GM21423 (cell line): ENCODE measurements at regions not wholly inside any gene's neighbourhood (a gene's known extent, or its start where the extent isn't known, plus 50 kb on each side); places are given as distances from the start of the nearest gene placed in this dataset.

Experiments used
- ATAC-seq: cut with Tn5 transposase; IDR thresholded peaks from one replicate; pipeline ENCODE4 v1.9.1; 2021; ENCODE audit warnings: mild to moderate bottlenecking, moderate library complexity; ENCODE audit not compliant: unreplicated experiment

DNA sequence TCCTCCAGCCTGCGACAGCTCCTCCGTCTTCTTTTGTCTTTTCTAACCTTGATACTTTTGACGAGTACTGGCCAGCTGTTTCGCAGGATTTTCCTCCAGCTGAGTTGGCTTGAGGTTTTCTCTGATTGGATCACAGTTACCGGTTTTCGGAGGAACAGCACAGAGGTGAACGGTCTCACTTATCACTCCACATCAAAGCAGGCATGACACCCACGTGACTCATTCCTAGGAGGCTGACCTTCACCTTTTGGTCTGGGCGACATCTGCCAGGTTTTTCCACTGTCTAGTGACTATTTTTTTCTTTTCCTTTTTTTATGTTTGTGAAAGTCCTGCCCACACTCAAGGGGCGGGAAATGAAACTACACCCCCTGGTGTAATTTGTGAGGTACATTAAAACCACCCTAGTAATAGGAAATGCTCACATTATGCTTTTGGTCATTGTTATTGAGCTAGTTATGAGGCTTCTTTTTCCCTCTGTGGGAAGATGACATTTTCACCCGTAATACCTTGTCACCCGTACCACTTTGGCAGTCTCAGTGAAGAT lies 319.2 kb downstream of the GADD45G start:
- ATAC-seq: no peak

DNA sequence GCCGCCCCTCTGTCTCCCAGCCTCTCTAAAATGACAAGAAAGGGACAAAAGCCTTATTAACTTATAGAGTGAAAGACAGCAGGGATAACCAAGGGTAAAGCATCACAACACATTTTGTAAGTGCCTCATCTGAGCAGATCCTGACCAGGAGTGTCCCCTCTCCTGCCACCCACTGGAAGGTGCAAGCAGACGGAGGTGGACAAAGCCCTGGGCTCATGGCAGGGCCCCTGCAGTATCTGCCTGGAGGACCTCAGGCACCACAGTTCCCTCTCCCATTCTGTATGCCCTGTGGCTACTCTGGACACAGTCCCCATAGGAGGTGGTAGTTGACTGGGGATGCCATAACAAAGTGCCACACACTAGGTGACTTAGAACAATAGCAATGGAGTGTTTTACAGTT lies 319.8 kb downstream of the GADD45G start:
- no peak for ATAC-seq

DNA sequence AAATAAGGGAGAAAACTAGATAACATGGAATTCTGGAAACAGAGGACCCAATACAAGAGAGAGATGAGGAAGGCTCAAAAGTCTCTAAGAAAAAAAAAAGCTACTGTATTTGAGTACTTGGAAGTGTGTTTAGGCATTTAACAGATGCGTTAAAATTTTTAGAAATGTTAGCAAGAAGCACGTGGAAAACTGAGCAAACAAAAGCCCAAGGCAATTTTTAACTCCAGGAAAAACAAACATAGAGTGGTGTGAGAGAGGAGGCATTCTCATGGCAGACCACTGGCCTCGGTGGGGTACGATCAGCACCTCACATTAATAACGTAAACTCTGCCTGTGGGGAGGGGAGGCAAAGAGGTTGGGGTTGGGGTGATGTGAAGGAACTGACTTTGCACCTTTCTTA lies 321.4 kb downstream of the GADD45G start:
- no peak for ATAC-seq

DNA sequence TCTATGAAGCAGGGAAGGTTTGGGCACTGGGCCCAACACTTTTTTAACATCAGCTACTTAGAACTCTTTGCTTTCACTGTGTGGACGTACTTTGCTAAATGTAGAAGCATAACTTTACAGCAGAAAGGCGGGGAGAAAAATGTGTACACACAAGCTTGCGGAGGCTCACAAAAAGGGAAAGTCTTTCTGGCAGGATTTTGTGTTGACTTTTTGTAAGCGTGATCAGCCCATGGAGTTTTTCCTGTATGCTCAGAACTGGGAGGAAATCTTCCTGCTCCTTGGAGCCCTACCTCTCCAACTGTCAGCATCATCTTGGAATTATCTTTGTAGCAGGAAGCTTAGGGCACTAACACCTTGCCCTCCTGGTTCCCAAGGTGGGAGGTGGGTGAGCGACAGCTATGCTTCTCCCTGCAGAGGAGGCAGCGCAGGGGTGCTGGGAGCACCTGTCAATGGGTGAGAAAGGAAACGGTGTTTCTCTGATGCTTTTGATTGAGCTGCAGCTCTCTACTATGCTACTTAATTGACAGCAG lies 321.9 kb downstream of the GADD45G start:
- no peak for ATAC-seq

DNA sequence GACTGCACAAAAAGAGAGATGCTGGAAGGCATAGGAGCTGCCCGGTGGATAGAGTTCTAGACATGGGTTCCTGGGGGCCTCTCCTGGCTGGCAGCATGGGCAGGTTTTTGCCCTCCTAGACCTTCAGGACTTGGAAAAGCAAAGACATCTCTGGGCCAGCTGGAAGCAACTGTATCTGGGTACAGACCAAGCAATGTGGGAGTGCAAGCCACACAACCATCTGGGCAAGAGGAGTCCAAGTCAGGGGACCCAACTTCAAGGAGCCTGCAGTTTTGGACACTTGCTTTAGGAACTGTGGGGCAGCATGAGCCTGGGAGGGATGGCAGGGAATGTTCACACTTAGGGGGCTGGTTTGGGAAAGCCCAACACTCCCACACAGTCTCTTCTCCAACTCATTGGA lies 323.3 kb downstream of the GADD45G start:
- ATAC-seq: no peak

DNA sequence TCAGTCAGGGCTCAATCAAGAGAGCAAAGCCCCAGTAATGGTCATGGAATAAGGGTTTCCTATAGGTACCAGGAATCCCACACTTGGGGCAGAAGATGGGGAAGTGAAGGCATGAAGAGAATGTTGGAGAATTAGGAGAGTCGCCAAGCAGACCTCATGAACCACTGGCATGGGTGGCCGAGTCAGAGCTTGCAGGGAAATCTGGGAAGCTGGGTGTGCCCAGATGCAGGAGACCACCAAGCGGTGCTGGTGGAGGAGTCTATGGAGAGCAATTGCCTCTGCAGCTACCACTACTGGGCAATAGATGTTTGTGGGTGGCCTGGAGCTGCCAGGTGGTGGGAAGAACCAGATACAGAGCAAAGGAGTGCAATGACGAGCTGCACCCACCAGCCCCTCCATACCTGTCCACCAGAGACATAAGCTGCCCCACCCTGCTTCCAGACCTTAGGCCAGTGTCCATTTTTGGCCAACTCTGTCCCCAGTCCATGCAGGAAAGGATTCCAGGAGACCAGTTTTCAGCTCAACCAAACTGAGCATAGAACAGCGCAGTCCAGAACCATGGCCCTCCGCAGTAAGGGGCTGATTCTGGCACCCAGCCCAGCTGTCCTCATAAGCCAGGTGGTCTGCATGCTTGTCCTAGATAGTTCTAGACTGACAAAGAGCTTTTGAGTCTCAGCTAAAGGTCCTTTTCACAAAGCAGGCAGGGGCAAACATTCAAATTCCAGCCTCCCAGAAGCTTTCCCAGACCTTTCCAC lies 323.9 kb downstream of the GADD45G start:
- ATAC-seq: no peak

DNA sequence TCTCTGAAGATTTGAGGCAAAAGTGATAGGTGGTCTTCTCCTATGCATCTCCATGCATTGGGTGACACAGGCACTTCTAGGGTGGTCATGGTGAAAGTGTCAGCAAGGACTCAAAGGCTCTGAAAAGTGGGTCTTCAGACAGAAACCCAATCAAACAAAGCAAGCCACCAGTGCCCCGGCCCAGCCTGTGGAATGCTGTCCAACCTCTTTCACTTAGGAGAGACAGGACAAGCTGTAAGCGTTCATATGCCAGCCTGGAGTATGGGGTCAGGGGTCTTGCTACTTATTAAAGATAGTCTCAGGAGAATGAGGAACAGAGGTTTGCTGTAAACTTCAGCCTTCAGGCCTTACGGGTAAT lies 324.5 kb downstream of the GADD45G start:
- no peak for ATAC-seq

DNA sequence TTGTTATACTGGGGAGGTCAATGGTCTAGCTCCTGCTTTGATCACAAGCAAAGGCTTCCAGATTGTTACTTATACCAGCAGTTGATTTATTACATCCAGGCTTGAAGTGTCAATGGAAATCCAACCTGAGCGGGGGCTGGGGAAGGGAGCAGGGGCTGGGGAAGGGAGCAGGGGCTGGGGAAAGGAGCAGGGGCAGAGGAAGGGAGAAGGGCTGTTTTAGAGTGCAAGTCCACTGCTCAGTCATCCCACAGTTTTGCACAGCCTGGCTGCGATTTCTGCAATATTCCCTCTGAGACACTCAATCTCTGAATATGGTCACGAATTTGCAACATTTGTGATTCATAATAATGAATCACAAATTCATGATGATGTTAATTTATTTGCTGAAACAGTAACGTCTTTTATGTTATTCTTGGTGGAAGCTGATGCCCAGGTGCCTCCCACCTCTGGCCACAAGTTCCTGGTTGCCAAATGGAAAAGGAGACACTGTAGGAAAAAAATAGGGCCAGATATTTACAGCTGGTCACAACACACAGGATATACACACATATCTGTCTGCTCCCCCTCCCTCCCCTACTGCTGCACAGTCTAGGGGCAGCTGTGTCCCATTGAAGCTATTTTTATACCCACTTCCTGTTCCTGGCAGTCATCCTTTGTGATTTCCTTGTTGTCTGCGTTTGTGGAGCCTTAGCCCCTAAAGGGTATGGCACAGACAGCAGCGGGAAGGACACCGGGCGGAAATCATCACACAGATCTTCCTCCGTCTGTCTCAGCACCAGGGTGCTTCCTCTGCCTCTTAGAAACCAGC lies 325.1 kb downstream of the GADD45G start:
- ATAC-seq: no peak

DNA sequence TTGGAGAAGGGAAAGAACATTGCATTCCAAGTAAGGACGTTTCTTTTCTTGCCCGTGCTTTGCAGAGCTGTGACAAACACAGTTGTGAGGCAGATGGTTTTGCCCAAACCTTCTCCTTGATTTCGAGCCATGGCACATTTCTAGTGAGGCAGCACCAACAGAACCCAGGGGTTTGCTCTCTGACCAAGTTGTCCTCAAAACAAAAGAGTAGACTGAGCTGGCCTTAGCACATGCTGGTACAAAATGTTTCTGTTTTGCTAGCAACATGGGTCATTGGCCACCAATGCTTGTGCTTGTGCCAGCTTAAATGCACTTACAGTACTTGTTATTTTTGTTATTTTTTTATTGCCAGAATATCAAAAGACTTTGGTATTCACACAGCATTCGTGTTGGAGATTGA lies 328.8 kb downstream of the GADD45G start:
- no peak for ATAC-seq

DNA sequence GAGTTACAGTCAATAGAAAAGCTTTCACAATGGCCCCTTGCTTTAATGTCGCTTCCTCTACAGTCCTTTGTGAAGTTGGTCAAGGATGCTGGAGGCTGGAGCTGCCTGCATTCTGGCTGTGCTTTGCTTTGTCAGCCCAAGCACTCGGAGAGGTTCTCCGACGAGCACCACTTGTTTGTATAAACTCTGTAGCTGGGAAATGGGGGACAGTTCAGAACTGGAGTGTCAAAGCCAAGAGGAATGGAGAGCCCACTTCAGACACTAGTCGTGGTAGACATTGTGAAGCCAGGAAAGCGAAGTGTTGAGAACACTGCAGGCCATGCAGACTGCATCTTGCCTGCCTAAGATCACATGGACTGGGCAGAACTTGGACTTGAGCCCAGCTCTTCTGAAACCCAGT lies 330.3 kb downstream of the GADD45G start:
- no peak for ATAC-seq

DNA sequence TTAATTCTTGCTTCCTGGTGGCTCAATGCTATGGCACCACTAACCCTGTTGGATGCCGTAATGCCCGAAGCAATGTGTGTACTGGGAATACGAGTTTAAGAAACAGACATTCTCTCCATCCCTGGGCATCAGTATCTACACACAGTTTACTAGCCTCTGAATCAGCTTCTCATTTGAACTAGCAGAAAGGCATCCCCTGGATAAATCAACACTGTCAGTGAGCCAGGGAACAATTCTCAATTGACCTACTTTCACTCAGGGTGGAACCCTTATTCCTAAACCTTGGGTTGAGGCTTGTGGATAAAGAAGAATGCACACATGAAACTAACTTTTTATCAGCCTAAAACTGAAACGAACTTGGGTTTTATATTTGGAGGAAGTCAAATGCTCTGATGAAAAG lies 331.0 kb downstream of the GADD45G start:
- ATAC-seq: no peak

DNA sequence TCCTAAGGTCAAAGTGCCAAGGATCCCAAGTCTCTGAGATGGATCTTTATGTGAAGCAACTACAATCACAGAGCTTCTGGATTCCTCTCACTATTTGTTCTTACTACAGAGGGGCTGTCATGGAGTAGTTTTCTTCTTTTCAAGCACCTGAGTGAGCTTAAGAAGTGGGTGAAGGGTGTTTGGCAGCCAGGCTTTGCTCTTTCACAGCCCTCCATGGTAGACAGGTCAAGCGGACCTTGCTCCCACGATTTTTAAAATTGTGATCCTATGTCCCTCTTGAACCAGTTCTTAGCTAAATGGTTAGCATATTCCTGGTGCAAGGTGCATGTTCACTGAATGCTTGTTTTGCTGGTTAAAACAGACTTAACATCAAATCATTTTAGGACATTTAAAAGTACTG lies 332.2 kb downstream of the GADD45G start:
- no peak for ATAC-seq

DNA sequence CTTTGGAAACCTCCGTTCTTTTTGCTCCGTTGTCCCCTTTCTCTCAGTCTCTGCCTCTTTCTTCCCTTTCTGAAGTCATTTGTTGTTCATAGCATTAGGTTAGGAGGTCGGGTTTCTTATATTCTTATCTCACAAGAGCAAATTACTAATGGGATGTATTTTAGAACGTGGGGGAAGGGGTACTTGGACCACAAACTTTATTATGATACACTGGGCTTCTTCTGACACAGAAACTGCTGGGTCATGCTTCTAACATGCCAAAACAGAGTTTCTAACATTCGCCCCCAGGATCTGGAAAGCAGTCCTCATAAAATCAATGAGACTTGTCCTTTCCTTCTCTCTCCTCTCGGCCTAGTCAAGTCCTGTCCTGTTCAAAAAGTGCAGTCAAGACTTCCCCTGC lies 334.4 kb downstream of the GADD45G start:
- ATAC-seq: no peak

DNA sequence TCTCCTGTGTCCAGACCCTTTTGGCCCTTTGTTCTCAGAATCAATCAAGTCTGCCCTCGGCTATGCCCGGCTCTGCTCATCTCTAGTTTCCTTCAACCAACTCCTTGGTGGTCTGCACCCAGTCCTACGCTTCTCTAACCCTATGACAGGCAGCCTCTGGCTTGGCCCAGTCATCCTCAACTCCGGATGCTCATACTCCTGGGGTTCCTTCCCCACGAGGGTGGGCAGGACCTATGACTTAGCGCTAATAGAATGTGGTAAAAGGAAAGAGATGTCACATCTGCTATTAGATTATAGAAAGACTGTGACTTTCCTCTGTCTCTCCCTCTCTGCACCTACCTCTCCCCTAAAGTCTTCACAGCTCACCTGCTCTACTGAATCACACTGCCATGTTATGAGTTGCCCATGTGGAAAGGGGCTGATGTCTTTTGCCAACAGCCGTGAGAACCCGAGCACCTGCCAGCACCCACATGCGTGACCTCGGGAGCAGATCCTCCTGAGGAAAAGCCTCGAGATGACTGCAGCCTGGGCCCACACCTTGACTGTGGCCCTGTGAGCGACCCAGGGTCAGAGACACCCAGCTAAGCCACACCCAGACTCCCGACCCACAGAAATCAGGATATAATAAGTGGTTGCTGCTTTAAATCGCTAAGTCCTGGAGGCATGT lies 334.9 kb downstream of the GADD45G start:
- ATAC-seq: no peak

DNA sequence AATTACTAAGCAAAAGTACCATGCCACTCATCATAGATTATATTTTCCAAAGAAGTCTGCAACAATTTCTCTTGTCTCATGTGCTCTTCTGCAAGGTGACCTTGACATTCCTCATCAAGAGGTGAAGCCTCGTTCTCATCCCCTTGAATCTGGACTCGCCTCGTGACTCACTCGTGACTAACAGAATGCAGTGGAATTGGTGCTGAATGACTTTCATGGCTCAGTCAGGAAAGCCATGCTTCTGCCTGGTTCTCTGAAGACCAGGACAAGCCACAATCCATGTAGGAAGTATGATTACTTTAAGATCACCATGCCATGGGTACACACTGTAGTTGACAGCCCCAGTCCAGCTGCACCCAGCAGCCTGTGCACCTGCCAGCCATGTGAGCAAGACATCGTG lies 335.8 kb downstream of the GADD45G start:
- ATAC-seq: no peak

DNA sequence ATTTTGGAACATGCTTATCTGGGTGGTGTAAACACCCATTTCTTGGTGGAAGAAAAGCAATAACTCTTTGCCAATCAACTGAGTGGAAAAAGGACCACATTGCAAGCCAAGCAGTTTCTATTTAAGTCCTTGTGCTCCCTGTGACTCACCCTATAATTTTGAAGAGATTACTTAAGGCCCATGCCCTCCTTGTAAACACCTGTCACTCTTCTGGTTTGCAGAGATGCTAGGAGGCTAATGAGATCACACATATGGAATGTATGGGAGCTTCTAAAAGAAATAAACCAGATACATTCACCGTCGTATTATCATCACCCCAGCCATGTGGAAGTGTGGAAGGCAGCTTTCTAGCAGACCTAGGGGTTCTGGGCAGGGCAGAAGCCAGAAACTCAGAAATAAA lies 337.1 kb downstream of the GADD45G start:
- no peak for ATAC-seq

DNA sequence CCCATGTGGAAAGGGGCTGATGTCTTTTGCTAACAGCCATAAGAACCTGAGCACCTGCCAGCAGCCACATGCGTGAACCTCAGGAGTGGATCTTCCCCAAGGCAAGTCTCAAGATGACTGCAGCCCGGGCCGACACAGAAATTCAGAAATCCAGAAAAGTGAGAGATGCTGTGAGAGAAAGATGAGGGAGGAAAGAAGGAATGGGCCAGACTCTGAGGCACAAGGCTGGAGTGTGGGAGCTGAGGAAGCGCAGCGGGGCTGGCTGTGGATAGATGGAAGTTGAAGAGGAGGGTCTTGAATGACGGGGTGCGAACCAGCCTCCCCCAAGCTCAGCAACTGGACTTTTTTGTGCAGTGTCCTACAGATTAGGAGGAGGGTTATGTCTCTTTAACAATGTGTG lies 337.8 kb downstream of the GADD45G start:
- ATAC-seq: no peak

DNA sequence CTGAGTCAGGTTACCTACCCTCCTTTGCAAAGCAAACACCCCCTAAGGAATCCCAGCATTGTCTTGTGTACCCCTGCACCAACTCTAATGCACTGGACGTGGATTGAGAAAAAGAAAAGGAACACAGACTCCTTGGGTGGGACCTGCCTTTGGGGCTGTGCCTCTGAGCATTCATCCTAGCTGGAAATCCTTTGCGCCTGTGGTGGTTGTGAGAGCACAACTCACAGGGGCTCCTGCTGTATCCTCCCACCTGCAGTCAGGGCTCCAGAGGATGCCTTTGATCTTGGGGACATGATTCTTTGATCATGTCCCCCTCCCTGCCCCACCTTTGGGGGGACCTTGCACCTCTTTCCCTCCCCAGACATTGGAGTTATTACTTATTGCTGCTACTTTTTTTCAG lies 338.5 kb downstream of the GADD45G start:
- no peak for ATAC-seq

DNA sequence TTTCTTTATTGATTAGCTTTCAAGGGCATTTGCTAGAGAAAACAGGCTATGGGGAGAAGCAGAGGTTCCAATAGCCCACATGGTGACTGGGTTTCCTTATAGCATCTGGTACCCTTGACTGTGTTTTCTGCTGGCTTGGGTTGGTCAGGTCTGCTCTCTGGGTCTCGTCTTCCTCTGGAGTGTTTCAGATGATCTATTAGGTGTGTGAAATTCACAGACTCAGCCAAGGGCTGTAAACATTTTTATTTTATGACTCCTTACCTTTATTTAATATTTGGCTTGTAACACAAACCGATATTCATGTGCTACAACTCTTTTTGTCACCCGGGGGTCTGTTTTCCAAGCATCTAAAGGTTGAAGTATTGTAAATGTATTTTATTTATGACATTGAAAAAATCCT lies 338.9 kb downstream of the GADD45G start:
- no peak for ATAC-seq

DNA sequence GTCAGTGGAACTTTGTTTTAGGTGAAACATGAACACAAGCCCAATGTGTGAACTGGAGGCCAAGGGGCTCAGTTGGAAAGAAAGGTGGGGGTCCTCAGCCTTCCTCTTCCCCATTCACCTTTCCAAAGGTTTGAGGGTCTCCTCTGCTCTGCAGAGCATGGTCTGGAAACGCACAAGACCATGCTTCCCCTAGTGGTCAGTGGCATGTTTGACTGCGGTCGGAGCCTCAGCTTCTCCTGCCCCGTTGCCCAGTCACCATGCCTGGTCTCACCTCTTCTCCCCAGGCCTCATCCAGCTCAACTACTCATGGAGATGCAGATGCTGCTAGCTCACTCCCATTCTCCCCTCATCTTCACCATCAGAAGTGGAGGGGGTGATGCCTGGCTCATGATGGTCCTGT lies 340.3 kb downstream of the GADD45G start:
- no peak for ATAC-seq

DNA sequence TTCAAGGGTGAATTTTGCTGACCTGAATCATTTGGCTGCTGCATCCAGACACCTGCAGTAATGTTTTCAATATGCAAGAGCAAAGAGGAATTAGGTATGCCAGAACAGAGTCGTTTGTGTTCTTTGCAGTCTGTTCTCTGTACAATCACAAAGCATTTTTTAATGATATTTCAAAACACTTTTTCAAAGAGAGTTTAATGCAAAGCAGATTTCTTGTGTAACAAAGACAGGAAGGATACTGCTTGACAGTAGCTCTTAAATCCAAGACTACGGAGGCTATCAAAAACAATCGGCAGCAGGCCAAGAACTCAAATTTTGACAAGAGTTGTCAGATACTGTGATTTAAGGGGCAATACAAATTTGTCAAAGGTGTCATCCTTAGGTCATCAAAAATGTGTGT lies 341.9 kb downstream of the GADD45G start:
- no peak for ATAC-seq

DNA sequence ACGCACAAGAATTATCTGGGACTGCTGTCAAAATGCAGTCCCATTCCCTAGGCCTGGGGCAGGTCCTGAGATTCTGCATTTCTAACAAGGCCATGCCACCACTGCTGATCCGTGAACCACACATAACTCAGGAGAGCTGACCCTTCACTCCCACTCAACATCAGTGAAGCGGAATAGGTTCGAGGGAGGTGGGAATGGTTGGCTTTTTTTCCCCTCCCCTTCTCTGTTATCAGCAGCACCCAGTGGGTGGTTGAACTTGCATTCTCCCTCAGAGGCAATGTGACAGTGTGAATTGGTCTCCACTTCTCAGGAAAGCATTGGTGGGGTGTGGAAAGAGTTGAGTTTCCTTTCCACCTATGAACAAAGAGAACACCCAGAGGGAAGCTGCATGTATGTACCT lies 344.3 kb downstream of the GADD45G start:
- no peak for ATAC-seq
